Psoas muscle (tissue), 7 donors: ENCODE measurements at regions not wholly inside any gene's neighbourhood (a gene's known extent, or its start where the extent isn't known, plus 50 kb on each side); places are given as distances from the start of the nearest gene placed in this dataset.

ENCODE experiments used
- ATAC-seq, 4 donors: fragments of 200-7000 bp; cut with Tn5 transposase; one replicate each; pipeline ENCODE4 v1.9.1; 2020; ENCODE audit warnings: moderate library complexity in 3 of 4, mild to moderate bottlenecking in 2 of 4
- DNase-seq, 2 donors: peaks; one replicate each; pipeline ENCODE4 v3.0.0-alpha.2; 2020
- H3K27ac ChIP-seq: fragments of 200-600 bp; one replicate; pipeline ENCODE4 v1.8.0; 2022
- H3K27me3 ChIP-seq, 3 donors: fragments of 200-600 bp in 1 of 3; one replicate each; pipeline versions ENCODE4 v1.6.1 to v1.8.0; 2013 to 2022; ENCODE audit warnings: low read length in 2 of 3, mild to moderate bottlenecking in 2 of 3, moderate library complexity in 1 of 3; ENCODE audit not compliant: insufficient read depth in 3 of 3
- H3K36me3 ChIP-seq, 2 donors: fragments of 200-600 bp in 1 of 2; one replicate each; pipeline versions ENCODE4 v1.6.1 to v1.8.0; 2013 to 2022; ENCODE audit warnings: low read depth in 1 of 2, mild to moderate bottlenecking in 1 of 2, moderate library complexity in 1 of 2; ENCODE audit not compliant: insufficient read depth in 1 of 2
- H3K4me1 ChIP-seq: fragments of 200-600 bp; one replicate; pipeline ENCODE4 v1.8.0; 2022
- H3K4me3 ChIP-seq: fragments of 200-600 bp; one replicate; pipeline ENCODE4 v1.8.0; 2022; ENCODE audit warnings: mild to moderate bottlenecking
- H3K9me3 ChIP-seq: fragments of 200-600 bp; one replicate; pipeline ENCODE4 v1.8.0; 2022
- WGBS, 3 donors: extraction: QIAGEN DNeasy Blood & Tissue Kit; methylation state at CpG; one replicate each; pipeline versions ENCODE4 v1.1.6 to v1.1.7; 2013; 5-methylcytosine and 5-hydroxymethylcytosine counted together
- intact Hi-C, 2 donors: fragments of 100-400 bp; cut with DNase I; formaldehyde crosslinking; loops; one replicate each; pipeline versions ENCODE4 v1.11.0 to v1.14.2; 2022
- TF ChIP-seq, protein P1 (sequence below): fragments of 200-600 bp; IDR thresholded peaks from one replicate; pipeline ENCODE4 v1.8.0; 2022; ENCODE audit warnings: antibody characterized with exemption
- donor health status: healthy with polysubstance abuse.
- donor health status: DM: no; HTN: no; CAD: no; lungs with moderate emphysema.
- donor health status: Bipolar disorder and iron deficiency.
- donor health status: healthy.
- donor health status: DM: yes; HTN: yes; CAD: no.
- donor health status: DM: no; HTN: no; CAD: no.
- donor health status: DM: yes; HTN: yes; CAD: no.

DNA sequence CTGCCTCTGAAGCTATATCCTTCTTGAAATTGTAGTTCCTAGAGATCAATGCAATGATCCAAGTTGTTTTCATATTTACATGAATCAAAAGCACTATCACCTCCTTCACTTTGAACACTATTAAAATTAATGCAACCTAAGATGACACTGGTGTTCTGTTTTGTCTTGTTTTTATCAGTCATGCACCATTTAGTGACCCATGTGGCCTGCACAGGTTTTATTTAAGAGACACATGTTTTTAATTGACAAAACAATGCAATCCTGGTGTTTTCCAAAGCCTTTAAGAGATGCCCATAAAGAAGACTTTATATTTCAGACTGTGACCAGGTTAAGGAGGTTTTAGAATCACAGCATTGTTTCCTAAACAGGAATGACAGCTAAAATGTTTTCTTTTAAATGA lies 177.5 kb downstream of the FAM181B start:
- DNase-seq (no peak), ATAC-seq (no peak)
- H3K9me3 ChIP-seq = no peaks in the 10 kb centered on the region
- H3K27me3 ChIP-seq = no peaks in the 10 kb centered on the region
- no peaks in the 10 kb centered on the region for H3K4me1 ChIP-seq
- intact Hi-C loops = no loop called here
- TF ChIP-seq, protein P1, sequence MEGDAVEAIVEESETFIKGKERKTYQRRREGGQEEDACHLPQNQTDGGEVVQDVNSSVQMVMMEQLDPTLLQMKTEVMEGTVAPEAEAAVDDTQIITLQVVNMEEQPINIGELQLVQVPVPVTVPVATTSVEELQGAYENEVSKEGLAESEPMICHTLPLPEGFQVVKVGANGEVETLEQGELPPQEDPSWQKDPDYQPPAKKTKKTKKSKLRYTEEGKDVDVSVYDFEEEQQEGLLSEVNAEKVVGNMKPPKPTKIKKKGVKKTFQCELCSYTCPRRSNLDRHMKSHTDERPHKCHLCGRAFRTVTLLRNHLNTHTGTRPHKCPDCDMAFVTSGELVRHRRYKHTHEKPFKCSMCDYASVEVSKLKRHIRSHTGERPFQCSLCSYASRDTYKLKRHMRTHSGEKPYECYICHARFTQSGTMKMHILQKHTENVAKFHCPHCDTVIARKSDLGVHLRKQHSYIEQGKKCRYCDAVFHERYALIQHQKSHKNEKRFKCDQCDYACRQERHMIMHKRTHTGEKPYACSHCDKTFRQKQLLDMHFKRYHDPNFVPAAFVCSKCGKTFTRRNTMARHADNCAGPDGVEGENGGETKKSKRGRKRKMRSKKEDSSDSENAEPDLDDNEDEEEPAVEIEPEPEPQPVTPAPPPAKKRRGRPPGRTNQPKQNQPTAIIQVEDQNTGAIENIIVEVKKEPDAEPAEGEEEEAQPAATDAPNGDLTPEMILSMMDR = no peak
- no peak overlapping the region for H3K27ac ChIP-seq
- no peak overlapping the region for H3K4me3 ChIP-seq
- H3K36me3 ChIP-seq = no peaks in the 10 kb centered on the region

DNA sequence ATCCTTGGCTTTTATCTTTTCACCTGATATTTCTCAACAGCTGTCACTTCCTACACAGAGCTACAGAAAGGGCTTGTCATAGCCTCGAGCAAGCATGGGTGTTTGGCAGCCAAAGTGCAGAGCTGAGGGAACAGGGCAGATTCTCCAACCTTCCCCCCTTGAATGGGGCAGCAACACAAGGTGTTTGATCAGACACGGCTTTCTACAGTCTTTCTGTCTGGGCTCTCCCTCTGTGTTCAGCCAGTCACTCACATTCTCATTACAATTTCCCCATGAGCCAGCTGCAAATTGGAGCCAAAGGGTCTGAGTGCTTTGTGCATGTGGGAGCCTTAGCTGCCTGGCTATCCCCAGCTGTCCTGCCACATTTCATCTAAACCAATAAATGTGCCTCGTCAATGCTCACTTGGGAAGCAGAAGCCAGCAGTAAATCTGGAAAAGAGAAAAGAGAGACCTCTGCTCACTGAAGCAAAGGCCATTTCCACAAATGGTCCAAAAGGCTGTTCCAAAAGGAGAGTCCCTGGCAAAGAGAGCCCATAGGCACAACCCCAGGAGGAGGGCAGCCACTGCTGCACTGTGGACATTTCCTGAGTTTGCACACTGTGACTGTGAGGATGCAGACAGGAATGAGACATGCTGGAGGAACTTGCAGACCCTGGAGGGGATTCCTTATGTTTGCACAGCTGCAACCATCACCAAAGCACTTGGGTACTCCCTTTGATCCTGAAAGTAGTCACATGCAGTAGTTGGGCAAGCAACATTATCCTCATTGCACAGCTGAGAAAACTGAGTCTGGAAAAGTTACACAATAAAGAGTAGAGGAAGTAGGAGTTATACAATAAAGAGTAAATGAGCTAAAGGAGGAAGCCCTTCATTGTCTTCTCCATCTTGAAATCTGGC lies 186.8 kb downstream of the FAM181B start:
- no peak for DNase-seq
- Histone ChIP-seq H3K4me1 (no peaks in the 10 kb centered on the region), H3K27ac (no peak overlapping the region), H3K4me3 (no peak overlapping the region), H3K36me3 (no peaks in the 10 kb centered on the region), H3K9me3 (no peaks in the 10 kb centered on the region), H3K27me3 (no peaks in the 10 kb centered on the region)
- TF ChIP-seq, protein P1 = no peak
- no peak for ATAC-seq
- intact Hi-C loops = no loop called here
- 5 to 14% (median 14%) methylated on average over 3 of the region's 3 CpGs for WGBS, 3 donors

DNA sequence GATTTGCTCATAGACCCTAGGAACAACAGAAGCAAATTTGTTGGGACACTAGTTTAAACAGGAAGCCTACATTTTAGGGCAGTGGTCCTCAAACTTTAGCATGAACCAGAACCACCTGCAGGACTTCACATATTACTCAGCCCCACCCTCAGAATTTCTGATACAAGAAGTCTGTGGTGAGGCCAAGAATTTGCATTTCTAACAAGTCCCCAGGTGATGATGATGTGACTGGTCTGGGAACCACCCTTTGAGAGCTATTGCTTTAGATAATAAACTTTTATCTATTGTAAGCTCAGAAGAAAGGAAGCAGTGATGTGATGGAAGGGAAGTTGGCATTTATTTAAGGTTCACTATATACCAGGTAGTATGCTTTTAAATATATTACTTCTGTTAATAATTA lies 194.0 kb downstream of the FAM181B start:
- intact Hi-C loops = no loop called here
- H3K36me3 ChIP-seq = no peaks in the 10 kb centered on the region
- H3K27ac ChIP-seq = no peak overlapping the region
- DNase-seq (no peak), ATAC-seq (no peak)
- H3K4me1 ChIP-seq = no peaks in the 10 kb centered on the region
- no peaks in the 10 kb centered on the region for H3K27me3 ChIP-seq
- H3K4me3 ChIP-seq = no peak overlapping the region
- TF ChIP-seq, protein P1 = no peak
- H3K9me3 ChIP-seq = no peaks in the 10 kb centered on the region

DNA sequence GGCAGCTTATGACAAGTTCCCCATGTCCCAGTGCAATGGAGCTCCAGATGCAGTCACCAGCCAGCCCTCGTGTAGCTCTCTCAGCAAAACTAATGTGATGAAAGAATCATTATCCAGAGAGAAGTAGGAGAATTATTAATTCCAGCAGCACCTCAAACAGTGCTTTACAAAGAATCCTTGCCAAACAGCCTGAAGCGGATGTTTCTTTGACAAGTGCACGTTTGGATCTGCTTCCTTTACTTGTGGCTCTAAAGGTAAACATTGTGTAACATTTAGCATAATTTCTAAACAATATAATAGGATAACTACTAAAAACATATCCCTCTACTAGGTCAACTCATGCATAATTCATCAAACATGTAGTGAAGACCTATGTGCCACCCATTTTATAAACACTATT lies 197.0 kb downstream of the FAM181B start:
- H3K9me3 ChIP-seq = no peaks in the 10 kb centered on the region
- no peaks in the 10 kb centered on the region for H3K36me3 ChIP-seq
- H3K4me3 ChIP-seq = no peak overlapping the region
- no peak for DNase-seq
- 52 to 66% (median 62%) methylated on average over 3 of the region's 3 CpGs for WGBS, 3 donors
- TF ChIP-seq, protein P1 = no peak
- H3K27me3 ChIP-seq = no peaks in the 10 kb centered on the region
- H3K4me1 ChIP-seq = no peaks in the 10 kb centered on the region
- ATAC-seq = no peak
- no peak overlapping the region for H3K27ac ChIP-seq
- intact Hi-C loops = no loop called here
